Middle frontal gyrus (tissue), 1 donor: ENCODE measurements at regions not wholly inside any gene's neighbourhood (a gene's known extent, or its start where the extent isn't known, plus 50 kb on each side); places are given as distances from the start of the nearest gene placed in this dataset.

Experiments used
- DNase-seq: peaks from one replicate; pipeline ENCODE4 v3.0.0-alpha.2; 2015; ENCODE audit warnings: low spot score; ENCODE audit errors: extremely low spot score

DNA sequence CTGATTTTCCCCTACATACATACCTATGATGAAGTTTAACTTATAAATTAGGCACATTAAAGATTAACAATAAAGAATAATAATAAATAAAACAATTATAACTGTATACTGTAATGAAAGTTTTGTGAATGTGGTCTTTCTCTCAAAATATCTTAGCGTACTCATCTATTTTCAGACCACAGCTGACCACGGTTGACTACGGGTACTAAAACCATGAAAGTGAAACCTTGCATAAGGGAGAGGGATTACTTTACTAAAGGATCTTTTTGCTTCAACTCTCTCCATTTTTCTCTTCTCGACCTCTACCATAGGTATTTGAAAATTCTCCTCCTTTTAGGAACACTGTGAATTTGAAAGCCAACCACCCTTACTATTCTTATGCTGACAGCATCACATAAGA, 475.5 kb downstream of the CETN3 start:
- no peak for DNase-seq

DNA sequence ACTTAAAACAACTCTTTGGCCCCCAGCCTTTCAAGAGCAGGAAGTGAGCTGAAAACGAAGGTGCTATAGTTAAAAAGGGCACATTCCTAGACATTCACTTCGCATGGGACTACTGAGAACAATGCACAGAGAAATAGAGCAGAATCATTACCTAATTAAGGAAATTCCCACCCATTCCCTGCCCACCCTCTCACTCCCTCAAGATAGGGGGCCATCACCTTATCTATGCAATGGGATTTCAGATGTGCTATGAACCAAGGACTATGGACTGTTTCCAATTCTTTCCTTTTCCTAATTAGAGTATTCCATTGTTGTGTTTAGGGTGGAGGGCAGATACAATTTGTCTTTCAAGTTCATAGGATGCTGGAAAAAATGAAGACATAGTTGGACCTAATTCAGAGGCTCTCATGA, 476.8 kb downstream of the CETN3 start:
- DNase-seq, result no peak

DNA sequence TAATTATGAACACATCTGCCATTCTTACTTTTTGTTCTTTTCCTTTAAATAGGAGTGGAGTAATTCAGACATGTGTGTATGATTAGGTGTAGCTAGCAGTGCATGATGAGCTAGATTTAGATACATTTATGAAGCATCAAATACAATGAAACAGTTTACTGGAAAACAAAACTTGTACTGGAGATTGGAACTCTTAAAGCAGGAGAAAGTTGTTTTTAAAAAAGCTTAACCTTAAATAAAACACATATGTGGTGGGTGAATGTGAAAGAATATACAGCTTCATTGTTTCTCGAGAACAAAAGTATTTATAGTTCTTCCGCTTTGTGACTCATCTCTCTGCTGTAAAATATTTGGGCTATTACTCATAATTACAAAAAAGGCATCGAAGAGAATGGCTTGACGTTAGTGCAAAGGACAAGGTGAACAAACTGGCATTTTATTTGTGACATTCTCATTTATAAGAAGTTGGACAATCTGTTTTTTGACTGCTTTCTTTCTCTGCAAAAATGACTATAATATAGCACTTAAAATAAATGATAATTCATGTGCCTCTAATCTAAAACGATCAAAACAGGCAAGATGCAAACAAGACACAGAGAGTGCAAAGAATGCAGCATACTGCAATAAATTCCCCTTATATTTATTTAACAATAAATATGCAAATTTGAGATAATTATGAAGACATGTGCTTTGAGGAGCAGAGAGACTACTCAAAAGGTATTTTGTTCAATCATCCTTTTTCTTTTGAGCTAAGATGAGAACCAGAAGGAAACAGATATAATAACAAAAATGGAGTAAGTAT, 478.8 kb downstream of the CETN3 start:
- DNase-seq, result no peak

DNA sequence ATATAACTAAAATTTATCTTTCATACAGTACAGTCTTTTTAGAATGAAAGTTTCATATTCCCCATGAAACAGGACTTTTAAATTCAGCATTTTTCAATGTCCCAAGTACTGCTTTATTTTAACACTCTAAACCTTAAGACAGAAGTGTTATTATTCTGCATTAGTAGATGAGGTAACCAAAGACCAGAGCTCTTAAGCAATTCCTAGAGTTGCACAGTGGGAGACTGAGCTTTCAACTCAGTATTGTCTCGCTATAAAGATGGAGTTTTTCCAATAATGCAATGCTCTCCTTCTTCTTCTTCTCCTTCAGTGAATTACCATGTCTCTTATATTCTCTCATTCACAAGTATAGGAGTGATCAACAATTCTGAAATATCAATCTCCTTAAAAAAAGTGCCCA, 479.7 kb downstream of the CETN3 start:
- no peak for DNase-seq

DNA sequence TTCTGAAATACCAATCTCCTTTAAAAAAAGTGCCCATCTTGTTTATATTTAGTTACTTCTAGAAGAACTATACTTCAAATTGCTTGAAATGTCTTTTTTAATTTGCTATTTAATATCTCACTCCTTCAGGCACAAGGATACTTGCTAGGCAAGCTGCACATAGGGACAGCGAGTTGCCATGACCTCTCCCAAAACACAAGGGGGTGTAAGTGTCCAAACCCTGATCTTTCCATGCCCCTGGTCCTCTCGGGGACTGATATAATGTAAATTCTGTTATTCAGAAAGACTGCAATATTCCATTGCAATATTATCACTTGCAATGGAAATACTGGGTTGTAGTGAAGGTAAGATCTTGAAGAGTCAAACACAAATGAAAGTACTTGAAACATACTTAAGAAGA, 480.4 kb downstream of the CETN3 start:
- DNase-seq, result no peak

DNA sequence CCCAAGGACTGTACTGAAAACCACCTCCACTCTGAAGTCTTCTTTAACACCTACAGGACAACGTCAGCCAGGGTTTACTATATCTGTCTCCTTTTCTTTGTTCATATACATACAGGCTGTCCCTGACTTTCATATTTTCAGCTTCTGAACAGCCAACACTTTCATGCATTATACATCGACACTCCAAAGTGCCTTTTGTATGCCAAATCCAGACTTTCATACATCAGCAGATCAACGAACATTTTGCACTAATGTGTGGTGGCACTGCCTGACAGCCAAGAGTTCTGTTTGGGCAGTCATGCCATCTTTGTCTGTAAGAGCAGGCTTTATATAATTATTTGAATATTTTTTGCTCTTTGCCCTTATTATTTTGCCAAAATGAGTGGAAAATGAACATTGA, 487.4 kb downstream of the CETN3 start:
- no peak for DNase-seq

DNA sequence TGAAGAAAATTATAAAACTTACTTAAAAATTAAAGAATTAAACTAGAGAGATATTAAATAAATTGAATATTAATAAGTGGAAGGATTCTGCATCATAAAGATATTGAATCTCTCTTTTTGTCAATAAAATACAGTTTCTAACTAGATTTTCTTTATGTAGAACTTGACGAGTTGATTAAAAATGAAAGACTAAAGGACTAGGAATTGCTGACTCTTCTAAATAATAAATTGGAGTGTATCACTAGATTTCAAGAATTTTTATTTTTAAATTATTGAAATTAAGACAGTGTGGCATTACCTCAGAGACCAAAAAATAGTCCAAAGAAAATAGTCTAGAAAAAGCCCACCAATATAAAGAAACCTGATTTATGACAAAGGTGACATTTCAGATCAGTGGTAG, 492.4 kb downstream of the CETN3 start:
- DNase-seq, result no peak

DNA sequence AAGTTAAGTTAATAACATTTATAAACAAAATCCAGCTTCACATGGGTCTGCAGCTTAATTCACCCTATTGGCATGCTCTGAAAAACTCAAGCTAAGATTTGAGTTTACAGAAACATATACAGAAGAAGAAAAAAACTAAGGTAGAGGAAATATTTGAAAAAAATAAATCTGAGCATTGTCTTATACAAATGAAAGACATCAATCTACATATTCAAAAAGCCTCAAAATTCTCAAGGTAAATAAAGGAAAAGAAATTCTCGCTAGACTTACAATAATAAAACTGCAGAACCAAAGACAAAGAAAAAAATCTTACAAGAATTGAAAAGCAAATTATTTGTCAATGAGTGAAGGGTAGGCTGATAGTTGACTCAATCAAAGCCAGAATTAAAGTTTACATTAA, 493.4 kb downstream of the CETN3 start:
- DNase-seq, result no peak

DNA sequence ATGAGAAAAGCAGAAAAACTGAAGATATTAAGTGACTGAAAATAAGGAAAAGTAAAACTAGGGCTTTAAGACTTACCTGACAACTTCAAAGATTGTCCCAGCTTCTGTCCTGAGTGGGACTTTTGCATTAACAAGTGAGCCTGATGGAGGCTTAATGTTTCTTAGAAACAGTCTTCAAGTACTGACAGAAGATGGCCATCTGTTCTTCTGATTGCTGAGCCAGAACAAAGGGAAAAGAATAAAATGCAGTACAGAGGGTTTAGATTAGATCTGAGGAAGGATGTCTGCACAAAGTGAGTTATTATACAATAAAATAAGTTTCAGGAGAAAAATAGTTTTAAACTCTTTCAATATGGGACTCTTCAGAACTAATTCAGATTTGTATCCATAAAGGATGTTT, 500.7 kb downstream of the CETN3 start:
- no peak for DNase-seq

DNA sequence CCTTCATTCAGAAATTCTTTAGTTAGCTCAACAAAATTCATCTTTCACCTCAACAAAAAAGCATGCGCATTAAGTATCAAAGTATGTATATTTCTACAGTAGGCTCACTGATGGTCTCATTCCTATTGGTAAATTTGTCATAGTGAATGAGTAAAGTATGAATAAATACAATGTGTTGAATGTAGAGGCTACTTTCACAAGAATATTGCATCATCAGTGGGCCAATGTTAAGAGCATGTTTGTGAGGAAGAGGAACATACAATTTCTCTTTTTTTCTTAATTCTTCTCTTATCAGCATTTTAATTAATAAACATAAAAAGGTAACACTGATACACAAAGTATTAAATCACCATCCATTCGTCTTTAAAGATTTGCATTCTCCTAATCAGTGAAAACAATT, 505.1 kb downstream of the CETN3 start:
- DNase-seq, result no peak

DNA sequence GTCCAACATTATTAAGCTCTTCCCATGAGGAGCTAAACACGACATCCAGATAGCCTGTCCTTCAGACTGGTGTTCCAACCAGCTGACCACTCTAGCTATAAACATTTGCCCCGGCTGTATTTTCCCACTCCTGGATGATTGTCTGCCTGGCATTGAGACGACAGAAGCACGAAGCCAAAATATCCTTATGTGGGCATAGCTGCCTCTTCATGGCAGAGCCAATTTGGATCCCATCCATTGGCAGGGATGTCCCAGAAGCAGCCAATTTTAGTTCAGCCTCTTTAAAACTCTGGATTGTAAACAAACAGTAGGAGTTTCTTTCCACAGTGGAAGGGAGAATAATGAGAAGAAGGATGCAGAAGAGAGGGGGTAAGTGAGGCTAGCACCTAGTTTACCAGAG, 507.6 kb downstream of the CETN3 start:
- DNase-seq, result peak; percentile 54

DNA sequence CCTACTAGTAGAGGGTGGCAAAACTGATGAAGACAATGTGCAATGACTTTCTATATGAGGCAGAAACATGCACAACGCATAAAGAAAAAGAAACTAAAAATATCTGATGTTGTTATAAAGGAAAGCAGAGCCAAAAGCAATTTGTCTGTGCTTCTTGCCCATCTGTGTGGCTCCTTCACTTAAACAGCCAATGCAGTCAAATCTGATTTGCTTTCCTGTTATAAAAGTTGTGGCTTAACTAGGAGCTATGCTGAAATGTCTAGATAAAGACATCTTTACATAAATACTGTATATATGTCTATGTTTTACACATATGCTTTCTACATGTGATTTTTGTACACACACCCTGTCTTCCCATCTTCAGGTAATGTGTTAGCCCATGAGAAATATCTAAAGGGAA, 508.2 kb downstream of the CETN3 start:
- DNase-seq, result no peak

DNA sequence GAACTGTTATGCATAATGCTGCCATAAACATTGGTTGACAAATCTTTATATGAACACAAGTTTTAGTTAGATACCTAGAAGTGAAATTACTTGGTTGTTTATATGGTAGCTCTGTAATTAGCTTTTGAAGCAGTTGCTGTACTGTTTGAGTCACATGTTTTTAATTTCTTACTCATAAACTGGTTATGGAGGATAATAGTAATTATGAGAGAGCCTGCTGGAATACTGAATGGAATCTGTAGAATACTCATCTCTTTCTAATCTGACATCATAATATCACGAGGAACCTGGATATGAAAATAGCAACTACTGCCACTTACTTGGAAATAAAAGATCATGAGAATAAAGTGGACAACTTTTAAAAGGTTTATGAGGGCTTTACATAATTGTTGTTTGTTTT, 509.2 kb downstream of the CETN3 start:
- no peak for DNase-seq

DNA sequence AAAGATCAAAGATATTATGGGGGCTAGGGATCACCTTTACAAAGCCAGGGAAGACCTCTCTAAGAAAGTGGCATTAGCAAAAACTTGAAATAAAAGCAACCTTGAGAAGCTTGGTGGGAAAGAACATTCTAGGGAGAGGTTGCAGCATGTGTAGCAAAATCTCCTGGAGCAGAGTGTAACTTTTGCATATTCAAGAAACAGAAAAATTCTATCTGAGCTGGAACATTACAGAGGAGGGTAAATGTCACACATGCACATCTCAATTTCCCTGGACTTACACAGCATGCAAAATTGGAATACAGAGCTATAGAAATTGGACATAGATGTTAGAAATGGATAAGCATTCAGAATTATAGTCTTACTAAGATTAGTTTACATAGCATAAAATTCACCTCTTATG, 510.0 kb downstream of the CETN3 start:
- DNase-seq, result no peak

DNA sequence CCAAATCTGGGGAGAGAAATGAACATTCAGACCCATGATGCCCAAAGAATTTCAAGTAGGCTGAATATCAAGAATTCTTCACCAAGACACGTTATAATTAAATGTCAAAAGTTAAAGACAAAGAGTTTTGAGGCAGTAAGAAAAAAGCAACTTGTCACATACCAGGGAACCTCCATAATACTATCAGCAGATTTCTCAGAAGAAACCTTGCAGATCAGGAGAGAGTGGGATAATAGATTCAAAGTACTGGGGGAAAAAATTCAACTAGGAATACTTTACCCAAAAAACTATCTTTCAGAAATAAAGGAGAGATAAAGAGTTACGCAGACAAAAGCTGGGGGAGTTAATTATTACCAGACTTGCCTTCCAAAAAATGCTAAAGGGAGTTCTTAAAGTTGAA, 516.0 kb downstream of the CETN3 start:
- no peak for DNase-seq

DNA sequence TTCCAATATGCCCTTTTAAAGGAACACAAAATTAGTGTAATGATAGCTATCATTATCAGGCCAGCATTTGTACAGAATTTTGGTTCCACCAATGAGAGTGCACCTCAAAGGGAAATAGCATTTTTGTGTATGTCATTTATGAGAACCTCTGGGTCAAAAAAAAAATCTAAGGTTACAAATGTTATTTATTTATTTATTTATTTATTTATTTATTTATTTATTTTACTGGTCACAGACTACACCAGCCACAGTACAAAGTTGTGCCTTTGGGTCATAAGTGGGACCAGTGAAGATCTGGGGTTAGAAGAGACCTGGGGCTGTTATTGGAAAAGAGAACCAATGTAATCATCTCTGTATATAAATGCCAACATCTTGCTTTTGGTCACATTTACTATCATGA, 523.9 kb downstream of the CETN3 start:
- no peak for DNase-seq

DNA sequence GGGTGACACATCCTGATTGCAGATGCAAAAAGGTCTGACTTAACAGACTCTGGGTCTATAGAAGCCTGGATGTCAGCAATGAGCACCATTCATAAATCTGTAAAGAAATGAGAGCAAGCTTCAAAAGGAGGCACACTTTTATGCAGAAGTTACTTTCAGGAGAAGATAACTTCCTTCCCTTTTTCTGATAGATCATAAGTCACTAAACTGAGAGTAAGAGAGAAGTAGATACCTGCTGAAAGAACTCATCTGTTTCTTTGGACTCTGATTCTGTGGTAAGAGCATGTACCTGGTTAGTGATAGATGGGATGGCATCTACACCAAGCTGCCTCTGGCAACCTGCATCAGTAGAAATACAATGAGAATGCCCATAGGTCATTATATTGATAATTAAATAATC, 525.6 kb downstream of the CETN3 start:
- no peak for DNase-seq

DNA sequence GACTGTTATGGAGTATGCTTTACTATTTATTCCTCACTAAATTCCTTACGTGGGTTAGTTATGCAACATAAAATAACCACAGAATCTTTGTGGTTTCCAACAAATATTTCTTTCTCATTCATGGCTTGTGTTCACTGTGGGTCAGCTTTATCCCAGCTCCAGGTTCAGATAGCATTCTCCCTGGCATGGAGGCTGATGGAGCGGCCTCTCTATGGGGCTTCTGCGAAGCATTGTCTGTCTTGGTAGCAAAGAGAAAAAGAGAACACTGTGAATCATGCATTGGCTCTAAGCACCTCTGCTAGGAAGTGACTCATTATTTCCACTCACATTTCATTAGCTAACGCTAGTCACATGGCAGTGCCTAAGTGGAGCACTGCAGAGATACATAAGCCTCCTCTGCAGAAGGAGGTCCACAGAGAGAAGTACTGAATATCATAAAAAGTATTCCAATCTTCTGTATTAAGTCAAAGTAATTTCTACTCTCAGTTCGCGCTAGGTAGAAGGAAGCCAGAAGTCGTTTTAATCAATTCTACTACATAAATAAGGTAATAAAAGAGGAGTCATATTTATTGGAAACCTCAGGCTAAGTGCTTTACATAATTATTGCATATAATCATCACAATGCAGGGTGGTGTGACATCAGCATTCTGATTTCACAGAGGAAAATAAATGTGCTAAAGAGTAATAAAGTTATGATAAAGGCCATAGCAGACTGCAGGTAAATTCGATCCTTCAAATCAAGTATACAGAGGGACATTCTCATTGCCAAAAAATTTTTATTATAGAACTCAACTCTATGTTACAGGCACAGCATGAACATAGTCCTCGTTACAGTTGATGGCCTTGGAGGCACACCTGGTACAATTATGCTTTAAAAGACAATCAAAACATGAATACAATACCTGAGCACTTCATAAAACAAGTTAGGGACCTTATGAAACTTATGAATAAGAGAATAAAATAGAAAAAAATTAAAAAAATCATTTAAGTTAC, 531.1 kb downstream of the CETN3 start:
- no peak for DNase-seq

DNA sequence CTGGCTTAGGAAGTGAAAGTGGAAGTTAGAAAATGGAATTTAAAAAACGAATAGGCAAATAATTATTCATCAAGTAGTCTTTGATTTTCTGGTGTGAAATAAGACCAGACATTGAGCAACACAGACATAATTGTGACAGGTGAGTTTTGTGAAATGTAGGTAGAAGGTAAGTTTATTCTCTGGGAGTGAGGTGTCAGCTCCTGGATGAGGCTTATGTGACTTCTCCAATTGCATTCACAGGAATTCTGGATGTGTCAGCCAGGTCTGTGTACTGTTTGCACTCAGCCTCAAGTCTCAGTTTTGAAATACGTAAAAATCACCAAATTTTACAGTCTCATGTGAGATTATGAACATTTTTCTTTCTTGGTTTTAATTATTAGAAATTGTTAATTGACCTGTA, 537.6 kb downstream of the CETN3 start:
- DNase-seq, result no peak

DNA sequence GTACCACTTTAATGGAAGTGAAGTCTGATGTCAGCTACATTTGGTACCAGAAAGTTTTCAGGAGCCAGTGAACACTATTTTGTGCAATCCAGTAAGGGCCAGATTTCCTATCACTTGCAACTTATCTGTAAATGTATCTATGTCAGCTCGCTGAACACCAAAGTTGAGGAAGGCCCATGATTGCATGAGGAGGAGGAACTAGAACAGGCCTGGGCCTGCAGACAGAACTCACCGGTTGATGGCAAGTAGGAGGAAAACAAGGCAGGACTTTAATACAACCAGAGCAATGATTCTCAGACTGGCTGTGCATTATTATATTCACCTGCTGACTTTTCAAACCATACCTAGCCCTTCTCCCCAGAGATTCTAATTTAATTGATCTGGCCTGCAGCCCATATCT, 540.2 kb downstream of the CETN3 start:
- no peak for DNase-seq

DNA sequence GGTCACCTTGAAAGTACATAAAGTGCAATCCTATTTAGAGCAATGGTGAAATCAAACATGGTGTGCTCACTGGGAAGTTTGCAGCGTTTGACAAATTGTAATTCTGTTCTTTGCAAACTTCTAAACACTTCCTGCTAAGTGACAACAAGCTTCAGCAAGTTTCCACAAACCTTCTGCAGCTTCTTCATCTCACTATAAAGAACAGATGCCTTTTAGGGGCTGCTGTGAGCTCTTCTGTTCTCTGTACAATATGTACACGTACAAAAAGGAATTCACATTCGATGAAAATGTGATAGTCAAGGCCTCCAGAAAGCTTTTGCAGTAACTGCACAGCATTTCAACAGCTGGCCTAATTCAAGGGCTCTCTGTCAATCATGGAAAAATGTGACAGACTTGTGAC, 543.1 kb downstream of the CETN3 start:
- DNase-seq, result no peak

DNA sequence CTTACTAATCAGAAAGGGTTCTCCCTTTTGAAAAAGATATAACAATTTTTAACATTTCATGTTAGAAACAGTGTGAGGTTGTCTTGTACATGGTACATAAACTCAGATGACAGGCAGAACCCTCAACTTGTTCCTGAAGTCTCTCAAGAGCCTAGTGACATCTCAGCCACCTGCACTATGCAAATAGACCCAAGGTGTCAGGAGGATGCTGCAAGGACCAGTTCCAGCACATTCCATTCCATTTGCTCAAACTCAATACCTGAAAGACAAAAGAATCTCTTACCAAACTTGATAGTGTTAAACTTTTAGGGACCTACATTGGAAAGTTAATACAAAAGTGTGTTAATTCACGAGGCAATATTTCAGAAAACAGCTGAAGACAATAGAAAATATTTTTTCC, 544.6 kb downstream of the CETN3 start:
- DNase-seq, result no peak

DNA sequence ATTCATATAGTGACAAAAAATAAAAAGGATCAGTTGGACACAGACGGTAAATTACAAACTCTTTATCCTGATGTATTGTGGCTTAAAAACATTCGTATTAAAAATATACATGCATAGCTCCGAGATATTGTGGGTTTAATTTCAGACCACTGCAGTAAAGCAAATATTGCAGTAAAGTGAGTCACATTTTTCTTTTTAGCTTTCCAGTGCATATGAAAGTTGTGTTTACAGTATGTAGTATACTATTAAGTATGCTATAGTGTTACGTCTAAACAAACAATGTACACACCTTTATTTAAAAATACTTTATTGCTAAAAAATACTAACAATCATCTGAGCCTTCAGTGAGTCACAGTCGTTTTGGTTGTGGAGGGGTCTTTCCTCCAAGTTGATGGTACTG, 551.8 kb downstream of the CETN3 start:
- no peak for DNase-seq
